ENCODE measurements at regions not wholly inside any gene's neighbourhood (a gene's known extent, or its start where the extent isn't known, plus 50 kb on each side); places are given as distances from the start of the nearest gene placed in this dataset.

- DNase-seq = no peak
- Mint-ChIP-seq H3K9me3 (no peaks in the 10 kb centered on the region), H3K27ac (no peak overlapping the region), H3K4me3 (no peak overlapping the region), H3K36me3 (ENCODE audit: insufficient read depth) (no peaks in the 10 kb centered on the region), H3K27me3 (peaks cover 0 to 10% of the 10 kb centered on the region in 2 donors), H3K4me1 (ENCODE audit: low read depth in 2 of 2) (no peaks in the 10 kb centered on the region)
- no peak for ATAC-seq (replicated peaks)
These were observed 244.6 kb downstream of the KIF4B start for GRCh38 chr5:155258161-155258560.

GRCh38 chr5:155259648-155260047 lies 246.1 kb downstream of the KIF4B start:
- no peaks in the 10 kb centered on the region for H3K4me1 Mint-ChIP-seq (ENCODE audit: low read depth in 2 of 2)
- no peak overlapping the region for H3K27ac Mint-ChIP-seq
- no peaks in the 10 kb centered on the region for H3K9me3 Mint-ChIP-seq
- DNase-seq = no peak
- no peak for ATAC-seq (replicated peaks)
- peaks cover 0 to 10% of the 10 kb centered on the region in 2 donors for H3K27me3 Mint-ChIP-seq
- no peak overlapping the region for H3K4me3 Mint-ChIP-seq
- no peaks in the 10 kb centered on the region for H3K36me3 Mint-ChIP-seq (ENCODE audit: insufficient read depth)

- no peaks in the 10 kb centered on the region for H3K9me3 Mint-ChIP-seq
- ATAC-seq (replicated peaks) = no peak
- DNase-seq = no peak
- no peaks in the 10 kb centered on the region for H3K4me1 Mint-ChIP-seq (ENCODE audit: low read depth in 2 of 2)
- peaks cover 0 to 8% of the 10 kb centered on the region in 2 donors for H3K27me3 Mint-ChIP-seq
- H3K36me3 Mint-ChIP-seq (ENCODE audit: insufficient read depth) = no peaks in the 10 kb centered on the region
- no peak overlapping the region for H3K4me3 Mint-ChIP-seq
- no peak overlapping the region for H3K27ac Mint-ChIP-seq
These were observed 247.2 kb downstream of the KIF4B start for GRCh38 chr5:155260798-155261197.

GRCh38 chr5:155263381-155263780 lies 249.8 kb downstream of the KIF4B start:
- H3K27me3 Mint-ChIP-seq = no peaks in the 10 kb centered on the region
- H3K9me3 Mint-ChIP-seq = no peaks in the 10 kb centered on the region
- ATAC-seq (replicated peaks) = no peak
- H3K36me3 Mint-ChIP-seq (ENCODE audit: insufficient read depth) = no peaks in the 10 kb centered on the region
- DNase-seq = no peak
- no peak overlapping the region for H3K27ac Mint-ChIP-seq
- H3K4me1 Mint-ChIP-seq (ENCODE audit: low read depth in 2 of 2) = no peaks in the 10 kb centered on the region
- H3K4me3 Mint-ChIP-seq = no peak overlapping the region

- DNase-seq (no peak), ATAC-seq (replicated peaks) (no peak)
- Mint-ChIP-seq H3K36me3 (ENCODE audit: insufficient read depth) (no peaks in the 10 kb centered on the region), H3K4me1 (ENCODE audit: low read depth in 2 of 2) (no peaks in the 10 kb centered on the region), H3K4me3 (no peak overlapping the region), H3K27ac (no peak overlapping the region), H3K9me3 (peaks cover 2 to 5% of the 10 kb centered on the region in 2 donors), H3K27me3 (no peaks in the 10 kb centered on the region)
These were observed 251.3 kb downstream of the KIF4B start for GRCh38 chr5:155264809-155265208.

GRCh38 chr5:155268770-155269425 lies 255.3 kb downstream of the KIF4B start:
- Mint-ChIP-seq H3K27me3 (peaks cover 0 to 14% of the 10 kb centered on the region in 2 donors), H3K27ac (no peak overlapping the region), H3K4me1 (ENCODE audit: low read depth in 2 of 2) (no peaks in the 10 kb centered on the region), H3K36me3 (ENCODE audit: insufficient read depth) (no peaks in the 10 kb centered on the region), H3K9me3 (peaks cover 2 to 5% of the 10 kb centered on the region in 2 donors), H3K4me3 (no peak overlapping the region)
- ATAC-seq (replicated peaks) (no peak), DNase-seq (no peak)

GRCh38 chr5:155270725-155271124 lies 257.2 kb downstream of the KIF4B start:
- ATAC-seq (replicated peaks) = no peak
- no peaks in the 10 kb centered on the region for H3K36me3 Mint-ChIP-seq (ENCODE audit: insufficient read depth)
- peaks cover 7 to 23% of the 10 kb centered on the region in 2 donors for H3K27me3 Mint-ChIP-seq
- H3K27ac Mint-ChIP-seq = no peak overlapping the region
- no peak overlapping the region for H3K4me3 Mint-ChIP-seq
- H3K4me1 Mint-ChIP-seq (ENCODE audit: low read depth in 2 of 2) = no peaks in the 10 kb centered on the region
- DNase-seq = no peak
- peaks cover 2 to 13% of the 10 kb centered on the region in 2 donors for H3K9me3 Mint-ChIP-seq

- Mint-ChIP-seq H3K9me3 (peaks cover 0 to 9% of the 10 kb centered on the region in 2 donors), H3K27me3 (peaks cover 7 to 23% of the 10 kb centered on the region in 2 donors), H3K4me1 (ENCODE audit: low read depth in 2 of 2) (no peaks in the 10 kb centered on the region), H3K27ac (no peak overlapping the region), H3K4me3 (no peak overlapping the region), H3K36me3 (ENCODE audit: insufficient read depth) (no peaks in the 10 kb centered on the region)
- no peak for ATAC-seq (replicated peaks)
- no peak for DNase-seq
These were observed 260.9 kb downstream of the KIF4B start for GRCh38 chr5:155274484-155274883.

- no peak overlapping the region for H3K27ac Mint-ChIP-seq
- ATAC-seq (replicated peaks) (no peak), DNase-seq (no peak)
- no peaks in the 10 kb centered on the region for H3K4me1 Mint-ChIP-seq (ENCODE audit: low read depth in 2 of 2)
- H3K9me3 Mint-ChIP-seq = peaks cover 0 to 9% of the 10 kb centered on the region in 2 donors
- no peaks in the 10 kb centered on the region for H3K36me3 Mint-ChIP-seq (ENCODE audit: insufficient read depth)
- peaks cover 7 to 26% of the 10 kb centered on the region in 2 donors for H3K27me3 Mint-ChIP-seq
- no peak overlapping the region for H3K4me3 Mint-ChIP-seq
These were observed 261.7 kb downstream of the KIF4B start for GRCh38 chr5:155275222-155275621.

GRCh38 chr5:155276231-155276630 lies 262.7 kb downstream of the KIF4B start:
- Mint-ChIP-seq H3K27me3 (peaks cover 11 to 30% of the 10 kb centered on the region in 2 donors), H3K4me3 (no peak overlapping the region)
- no peak for ATAC-seq (replicated peaks)

GRCh38 chr5:155278532-155278931 lies 265.0 kb downstream of the KIF4B start:
- H3K27me3 Mint-ChIP-seq = peaks cover 29 to 40% of the 10 kb centered on the region in 2 donors
- H3K27ac Mint-ChIP-seq = no peak overlapping the region
- H3K4me3 Mint-ChIP-seq = no peak overlapping the region
- peaks cover 2 to 9% of the 10 kb centered on the region in 2 donors for H3K9me3 Mint-ChIP-seq
- ATAC-seq (replicated peaks) = no peak
- DNase-seq = no peak
- no peaks in the 10 kb centered on the region for H3K4me1 Mint-ChIP-seq (ENCODE audit: low read depth in 2 of 2)
- no peaks in the 10 kb centered on the region for H3K36me3 Mint-ChIP-seq (ENCODE audit: insufficient read depth)

More at GRCh38 chr5:155276231-155276630, 262.7 kb downstream of the KIF4B start:
- no peaks in the 10 kb centered on the region for H3K36me3 Mint-ChIP-seq (ENCODE audit: insufficient read depth)
- no peak overlapping the region for H3K27ac Mint-ChIP-seq
- no peaks in the 10 kb centered on the region for H3K4me1 Mint-ChIP-seq (ENCODE audit: low read depth in 2 of 2)
- peaks cover 0 to 9% of the 10 kb centered on the region in 2 donors for H3K9me3 Mint-ChIP-seq
- no peak for DNase-seq

- Mint-ChIP-seq H3K27me3 (peaks cover 30 to 33% of the 10 kb centered on the region in 2 donors), H3K4me3 (no peak overlapping the region), H3K4me1 (ENCODE audit: low read depth in 2 of 2) (no peaks in the 10 kb centered on the region), H3K36me3 (ENCODE audit: insufficient read depth) (no peaks in the 10 kb centered on the region), H3K9me3 (peaks cover 0 to 4% of the 10 kb centered on the region in 2 donors), H3K27ac (no peak overlapping the region)
- ATAC-seq (replicated peaks) (no peak), DNase-seq (no peak)
These were observed 269.1 kb downstream of the KIF4B start for GRCh38 chr5:155282503-155283107.

GRCh38 chr5:155285706-155286105 lies 272.2 kb downstream of the KIF4B start:
- Mint-ChIP-seq H3K9me3 (peaks cover 0 to 6% of the 10 kb centered on the region in 2 donors), H3K4me1 (ENCODE audit: low read depth in 2 of 2) (no peaks in the 10 kb centered on the region), H3K27me3 (peaks cover 22 to 33% of the 10 kb centered on the region in 2 donors), H3K36me3 (ENCODE audit: insufficient read depth) (no peaks in the 10 kb centered on the region), H3K27ac (no peak overlapping the region), H3K4me3 (no peak overlapping the region)
- no peak for DNase-seq
- no peak for ATAC-seq (replicated peaks)

- peaks cover 0 to 2% of the 10 kb centered on the region in 2 donors for H3K9me3 Mint-ChIP-seq
- no peak for DNase-seq
These were observed 277.4 kb downstream of the KIF4B start for GRCh38 chr5:155290937-155291336.

More at GRCh38 chr5:155290937-155291336, 277.4 kb downstream of the KIF4B start:
- Mint-ChIP-seq H3K4me1 (ENCODE audit: low read depth in 2 of 2) (no peaks in the 10 kb centered on the region), H3K4me3 (no peak overlapping the region), H3K27ac (no peak overlapping the region), H3K36me3 (ENCODE audit: insufficient read depth) (no peaks in the 10 kb centered on the region), H3K27me3 (no peaks in the 10 kb centered on the region)
- no peak for ATAC-seq (replicated peaks)
